GM12878 (cell line): ENCODE measurements at regions not wholly inside any gene's neighbourhood (a gene's known extent, or its start where the extent isn't known, plus 50 kb on each side); places are given as distances from the start of the nearest gene placed in this dataset.

Experiments used
- ATAC-seq: fragments of 200-7000 bp; cut with Tn5 transposase; 3 replicates; pipeline ENCODE4 v1.9.1; 2020; ENCODE audit warnings: mild to moderate bottlenecking, moderate library complexity
- BruUV-seq: library from RNA; stranded (reverse); fragments of 400-500 nt; replicated peaks from 2 replicates; lab custom pipeline; 2021; lab: Mats Ljungman, UMichigan
- CTCF ChIA-PET: fragments of 300-600 bp; sonication (Branson Sonifier 250); formaldehyde crosslinking; extraction: SDS; loops from one replicate; lab custom pipeline; 2021; ENCODE audit warnings: inconsistent platforms; lab: Yijun Ruan, JAX
- POLR2A ChIA-PET: fragments of 350-600 bp; formaldehyde crosslinking; extraction: SDS; loops from one replicate; lab custom pipeline; 2021; ENCODE audit warnings: inconsistent platforms; lab: Charles Lee
- RAD21 ChIA-PET: fragments of 300-600 bp; sonication (Branson Sonifier 250); formaldehyde crosslinking; loops from one replicate; lab custom pipeline; 2023; ENCODE audit warnings: antibody characterized with exemption; ENCODE audit not compliant: unreplicated experiment; lab: Charles Lee
- SMC1A ChIA-PET: fragments of 300-600 bp; sonication (Branson Sonifier 250); formaldehyde crosslinking; loops from one replicate; lab custom pipeline; 2023; ENCODE audit not compliant: unreplicated experiment, uncharacterized antibody; lab: Charles Lee
- DNase-seq: peaks from one replicate; pipeline ENCODE4 v3.0.0-alpha.2; 2011; ENCODE audit warnings: low read depth, low spot score
- FAIRE-seq: peaks from 3 replicates; lab custom pipeline; 2011; peaks lifted over from hg19 to GRCh38; lab: Jason Lieb, UNC
- H2AFZ ChIP-seq: 2 replicates; pipeline ENCODE4 v1.6.0; 2011; ENCODE audit warnings: low read depth, low read length, control low read depth; ENCODE audit not compliant: control insufficient read depth
- H3K27ac ChIP-seq: 2 replicates; pipeline ENCODE4 v1.5.1; 2011; ENCODE audit warnings: control low read depth; ENCODE audit not compliant: control insufficient read depth, insufficient read depth
- H3K27me3 ChIP-seq, 2 experiments: replicated peaks in 1 of 2; 2 replicates each; pipeline versions ENCODE4 v1.6.0 to v1.6.1; 2011; ENCODE audit warnings: low read length in 1 of 2; ENCODE audit not compliant: control insufficient read depth in 2 of 2, insufficient read depth in 2 of 2
- H3K36me3 ChIP-seq, 2 experiments: 2 replicates each; pipeline ENCODE4 v1.5.1; 2011; ENCODE audit warnings: low read length in 1 of 2; ENCODE audit not compliant: control insufficient read depth in 2 of 2, insufficient read depth in 2 of 2
- H3K4me1 ChIP-seq: 2 replicates; pipeline ENCODE4 v1.6.1; 2011; ENCODE audit warnings: mild to moderate bottlenecking, low read length, moderate library complexity, mixed read lengths; ENCODE audit not compliant: control insufficient read depth, insufficient read depth
- H3K4me2 ChIP-seq: 2 replicates; pipeline ENCODE4 v1.6.0; 2011; ENCODE audit warnings: control low read depth; ENCODE audit not compliant: control insufficient read depth, insufficient read depth
- H3K4me3 ChIP-seq: fragments of 200-600 bp; sonication (generic); 2 replicates; pipeline ENCODE4 v1.5.1; 2016
- H3K79me2 ChIP-seq: 2 replicates; pipeline ENCODE4 v1.6.0; 2011; ENCODE audit warnings: low read length; ENCODE audit not compliant: control insufficient read depth, insufficient read depth
- H3K9ac ChIP-seq: 2 replicates; pipeline ENCODE4 v1.8.0; 2011; ENCODE audit warnings: low read length, control low read depth, mixed read lengths; ENCODE audit not compliant: control insufficient read depth, insufficient read depth
- H3K9me3 ChIP-seq: replicated peaks from 3 replicates; pipeline ENCODE4 v1.5.1; 2011; ENCODE audit warnings: mild to moderate bottlenecking, low read length; ENCODE audit not compliant: control insufficient read depth, insufficient read depth
- H4K20me1 ChIP-seq: 2 replicates; pipeline ENCODE4 v1.6.0; 2011; ENCODE audit not compliant: control insufficient read depth, insufficient read depth
- BHLHE40 ChIP-seq, 2 experiments: fragments of 450-650 bp in 1 of 2; IDR thresholded peaks; 2 replicates each; pipeline ENCODE4 v1.6.1; 2011 to 2017; ENCODE audit warnings: low read depth in 2 of 2, borderline replicate concordance in 1 of 2, improper control_type of control experiment in 1 of 2, low read length in 1 of 2, mild to moderate bottlenecking in 1 of 2
- CHD4 ChIP-seq: fragments of 200-600 bp; sonication (generic); IDR thresholded peaks from 2 replicates; pipeline ENCODE4 v1.6.1; 2016; ENCODE audit warnings: mild to moderate bottlenecking
- RAD51 ChIP-seq: fragments of 450-650 bp; IDR thresholded peaks from 2 replicates; pipeline ENCODE4 v1.6.1; 2016; ENCODE audit warnings: moderate library complexity, mild to moderate bottlenecking, inconsistent platforms
- SKIL ChIP-seq: fragments of 450-650 bp; IDR thresholded peaks from 2 replicates; pipeline ENCODE4 v1.6.1; 2017; ENCODE audit warnings: mild to moderate bottlenecking, low read depth, inconsistent platforms; ENCODE audit not compliant: poor library complexity, severe bottlenecking
- SREBF2 ChIP-seq: IDR thresholded peaks from 2 replicates; pipeline ENCODE4 v1.6.1; 2012; ENCODE audit warnings: mild to moderate bottlenecking, low read length
- ZBTB11 ChIP-seq: fragments of 450-650 bp; formaldehyde crosslinking; IDR thresholded peaks from 2 replicates; pipeline ENCODE4 v1.5.0; 2022; ENCODE audit warnings: mild to moderate bottlenecking, missing genetic modification characterization
- WGBS: methylation state at CpG from one replicate; pipeline ENCODE4 v1.1.6; 2016; ENCODE audit warnings: low lambda C conversion rate; ENCODE audit not compliant: insufficient replicate concordance, insufficient coverage; ENCODE audit errors: missing lambda C conversion rate; 5-methylcytosine and 5-hydroxymethylcytosine counted together
- in situ Hi-C: fragments of 300-500 bp; cut with MboI; formaldehyde crosslinking; loops from 9 replicates; pipeline ENCODE4 v1.14.3; 2018; ENCODE audit warnings: mixed read lengths
- intact Hi-C: fragments of 100-400 bp; cut with micrococcal nuclease; formaldehyde crosslinking; loops from one replicate; pipeline ENCODE4 v1.14.2; 2022; ENCODE audit not compliant: unreplicated experiment
- TF ChIP-seq, protein P1 (sequence below): fragments of 450-650 bp; IDR thresholded peaks from 2 replicates; pipeline ENCODE4 v1.6.1; 2016; ENCODE audit warnings: mild to moderate bottlenecking
- TF ChIP-seq, protein P2 (sequence below): fragments of 450-650 bp; IDR thresholded peaks from 2 replicates; pipeline ENCODE4 v1.6.1; 2016; ENCODE audit warnings: mild to moderate bottlenecking, moderate library complexity, borderline replicate concordance

DNA sequence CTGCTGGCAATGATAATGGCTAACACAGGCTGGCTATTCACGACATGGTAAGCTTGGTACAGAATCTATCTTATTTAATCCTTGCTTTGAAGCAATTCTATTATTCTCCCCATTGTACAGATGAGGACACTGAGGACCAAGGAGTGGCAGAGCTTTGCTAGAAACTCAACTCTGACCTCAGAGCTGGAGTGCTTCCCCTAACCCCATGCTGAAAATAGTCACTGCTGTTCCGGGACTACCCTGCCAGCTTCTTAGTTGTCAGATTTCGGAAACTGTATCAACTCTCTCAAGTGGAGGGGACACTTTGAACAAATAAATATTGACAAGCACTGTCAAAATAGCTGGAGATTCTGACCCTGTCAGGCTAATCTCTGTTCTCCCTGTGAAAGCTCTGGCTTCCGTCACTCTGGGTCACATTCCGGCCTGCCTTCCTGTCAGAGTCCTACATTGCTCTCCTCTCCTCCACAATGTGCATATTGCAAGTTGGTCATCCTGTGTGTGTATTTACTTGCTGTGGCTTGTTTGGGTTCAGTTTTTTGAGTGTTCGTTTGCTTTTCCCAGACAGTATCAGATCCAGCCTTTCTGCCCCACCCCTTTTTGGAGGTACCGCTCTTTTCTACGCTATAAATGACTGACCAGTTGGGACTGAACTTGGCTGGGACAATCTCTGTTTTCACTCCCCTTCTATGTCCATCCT, 134.3 kb upstream of the MAP1B start:
- no peak for DNase-seq
- 66% methylated on average over 8 of the region's 8 CpGs for WGBS
- peaks cover 0 to 3% of the 10 kb centered on the region in 2 experiments; a peak in 2 of 4 replicates for H3K27me3 ChIP-seq
- H3K4me3 ChIP-seq, result no peak overlapping the region
- in situ Hi-C loops, result no loop called here
- no peaks in the 10 kb centered on the region for H4K20me1 ChIP-seq
- ChIA-PET POLR2A (no interaction called here), RAD21 (no interaction called here), SMC1A (no interaction called here), CTCF (no interaction called here)
- TF ChIP-seq BHLHE40 (IDR thresholded peaks at IDR 0.05; ENCODE audit: borderline replicate concordance in 1 of 2, low read depth in 2 of 2, low read length in 1 of 2), result no peak
- TF ChIP-seq, protein P1, sequence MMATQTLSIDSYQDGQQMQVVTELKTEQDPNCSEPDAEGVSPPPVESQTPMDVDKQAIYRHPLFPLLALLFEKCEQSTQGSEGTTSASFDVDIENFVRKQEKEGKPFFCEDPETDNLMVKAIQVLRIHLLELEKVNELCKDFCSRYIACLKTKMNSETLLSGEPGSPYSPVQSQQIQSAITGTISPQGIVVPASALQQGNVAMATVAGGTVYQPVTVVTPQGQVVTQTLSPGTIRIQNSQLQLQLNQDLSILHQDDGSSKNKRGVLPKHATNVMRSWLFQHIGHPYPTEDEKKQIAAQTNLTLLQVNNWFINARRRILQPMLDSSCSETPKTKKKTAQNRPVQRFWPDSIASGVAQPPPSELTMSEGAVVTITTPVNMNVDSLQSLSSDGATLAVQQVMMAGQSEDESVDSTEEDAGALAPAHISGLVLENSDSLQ, result no peak
- no peak for TF ChIP-seq CHD4
- TF ChIP-seq ZBTB11 (CRISPR knock-in tag), result no peak
- TF ChIP-seq, protein P2, sequence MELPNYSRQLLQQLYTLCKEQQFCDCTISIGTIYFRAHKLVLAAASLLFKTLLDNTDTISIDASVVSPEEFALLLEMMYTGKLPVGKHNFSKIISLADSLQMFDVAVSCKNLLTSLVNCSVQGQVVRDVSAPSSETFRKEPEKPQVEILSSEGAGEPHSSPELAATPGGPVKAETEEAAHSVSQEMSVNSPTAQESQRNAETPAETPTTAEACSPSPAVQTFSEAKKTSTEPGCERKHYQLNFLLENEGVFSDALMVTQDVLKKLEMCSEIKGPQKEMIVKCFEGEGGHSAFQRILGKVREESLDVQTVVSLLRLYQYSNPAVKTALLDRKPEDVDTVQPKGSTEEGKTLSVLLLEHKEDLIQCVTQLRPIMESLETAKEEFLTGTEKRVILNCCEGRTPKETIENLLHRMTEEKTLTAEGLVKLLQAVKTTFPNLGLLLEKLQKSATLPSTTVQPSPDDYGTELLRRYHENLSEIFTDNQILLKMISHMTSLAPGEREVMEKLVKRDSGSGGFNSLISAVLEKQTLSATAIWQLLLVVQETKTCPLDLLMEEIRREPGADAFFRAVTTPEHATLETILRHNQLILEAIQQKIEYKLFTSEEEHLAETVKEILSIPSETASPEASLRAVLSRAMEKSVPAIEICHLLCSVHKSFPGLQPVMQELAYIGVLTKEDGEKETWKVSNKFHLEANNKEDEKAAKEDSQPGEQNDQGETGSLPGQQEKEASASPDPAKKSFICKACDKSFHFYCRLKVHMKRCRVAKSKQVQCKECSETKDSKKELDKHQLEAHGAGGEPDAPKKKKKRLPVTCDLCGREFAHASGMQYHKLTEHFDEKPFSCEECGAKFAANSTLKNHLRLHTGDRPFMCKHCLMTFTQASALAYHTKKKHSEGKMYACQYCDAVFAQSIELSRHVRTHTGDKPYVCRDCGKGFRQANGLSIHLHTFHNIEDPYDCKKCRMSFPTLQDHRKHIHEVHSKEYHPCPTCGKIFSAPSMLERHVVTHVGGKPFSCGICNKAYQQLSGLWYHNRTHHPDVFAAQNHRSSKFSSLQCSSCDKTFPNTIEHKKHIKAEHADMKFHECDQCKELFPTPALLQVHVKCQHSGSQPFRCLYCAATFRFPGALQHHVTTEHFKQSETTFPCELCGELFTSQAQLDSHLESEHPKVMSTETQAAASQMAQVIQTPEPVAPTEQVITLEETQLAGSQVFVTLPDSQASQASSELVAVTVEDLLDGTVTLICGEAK, result no peak
- no peak for TF ChIP-seq SREBF2
- no peak for TF ChIP-seq SKIL
- no peak for TF ChIP-seq RAD51
- no peak for ATAC-seq
- H3K9ac ChIP-seq, result no peak overlapping the region
- H3K36me3 ChIP-seq, result no peaks in the 10 kb centered on the region
- H3K27ac ChIP-seq, result no peak overlapping the region
- H3K4me1 ChIP-seq, result no peaks in the 10 kb centered on the region
- intact Hi-C loops, result no loop called here
- no peaks in the 10 kb centered on the region for H3K79me2 ChIP-seq
- H2AFZ ChIP-seq, result no peak overlapping the region
- no TSS peak for BruUV-seq
- no peak for FAIRE-seq
- H3K4me2 ChIP-seq, result no peak overlapping the region
- H3K9me3 ChIP-seq, result no peaks in the 10 kb centered on the region
